ENCODE measurements at regions not wholly inside any gene's neighbourhood (a gene's known extent, or its start where the extent isn't known, plus 50 kb on each side); places are given as distances from the start of the nearest gene placed in this dataset.

DNA sequence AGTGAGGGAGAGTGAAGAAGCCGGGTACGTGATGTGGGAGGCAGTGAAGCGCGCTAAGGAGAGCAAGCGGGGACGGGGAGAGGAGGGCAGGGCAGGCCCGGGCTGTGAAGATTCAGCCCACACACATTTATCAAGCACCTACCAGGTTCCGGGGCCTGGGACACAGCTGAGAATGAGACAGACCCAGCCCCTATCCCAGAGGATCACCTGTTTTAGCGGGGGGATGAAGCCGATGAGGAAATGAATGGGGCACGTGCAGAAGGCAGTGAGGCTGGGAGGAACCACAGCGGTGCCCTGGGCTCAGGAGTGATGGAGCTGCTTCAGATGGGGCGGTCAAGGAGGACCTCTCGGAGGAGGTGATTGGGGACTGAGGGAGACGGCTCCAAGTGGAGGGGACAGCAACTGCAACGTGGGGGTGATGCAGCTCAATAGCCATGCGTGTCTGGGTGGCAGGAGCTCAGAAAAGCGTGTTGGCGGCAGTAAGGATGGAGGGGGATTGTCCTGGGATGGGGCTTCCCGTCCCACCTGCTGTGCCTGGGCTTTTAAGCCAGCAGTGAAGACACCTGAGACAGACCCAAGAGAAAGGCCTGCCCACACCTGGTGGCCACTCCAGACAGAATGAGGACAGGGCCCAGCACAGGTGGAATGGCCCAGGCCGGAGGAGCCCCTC lies 77.5 kb upstream of the UNC5A start:
- intact Hi-C loops (cut with DNase I), result no loop called here
- ATAC-seq (no peak), DNase-seq (ENCODE audit: low spot score) (peak; percentile 45)

DNA sequence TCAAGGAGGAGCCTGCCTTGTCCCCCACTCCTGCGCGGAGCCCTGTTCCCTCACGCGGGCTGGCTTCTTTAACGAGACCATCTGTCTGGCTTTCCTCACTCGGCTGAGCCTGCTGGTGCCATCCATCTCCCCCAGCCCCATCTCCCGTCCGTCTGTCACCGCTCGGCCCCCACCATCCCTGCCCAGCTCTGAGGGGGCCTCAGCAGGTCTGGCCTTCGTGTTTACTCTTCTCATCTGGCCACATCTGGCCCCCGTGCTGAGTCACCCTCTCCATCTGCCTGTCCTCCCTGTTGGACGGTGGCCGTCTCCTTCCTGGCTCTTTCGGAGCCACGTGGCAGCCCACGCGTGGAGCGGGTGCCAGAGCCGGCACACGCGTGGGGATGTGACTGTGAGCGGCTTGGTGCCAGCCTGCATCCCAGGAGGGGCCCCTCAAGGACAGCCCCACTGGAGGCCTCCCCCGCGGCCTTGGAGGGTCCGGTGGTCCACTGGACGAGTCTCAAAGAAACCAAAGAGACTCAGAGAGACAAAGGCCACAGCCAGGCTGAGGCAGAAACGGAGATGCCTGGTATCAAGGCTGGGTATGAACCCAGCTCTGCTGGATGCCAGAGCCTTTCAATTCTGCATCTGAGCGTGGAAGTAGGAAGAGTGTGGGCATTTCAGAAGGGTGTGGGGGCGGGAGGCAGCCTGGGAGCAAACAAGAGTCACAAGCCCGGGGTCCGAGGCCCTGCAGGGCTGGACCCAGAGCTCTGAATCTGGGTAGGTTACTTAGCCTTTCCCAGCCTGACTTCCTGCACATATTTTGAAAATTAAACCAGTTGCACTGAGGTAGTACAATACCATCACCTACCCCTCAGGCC lies 76.7 kb upstream of the UNC5A start:
- ATAC-seq (no peak), DNase-seq (ENCODE audit: low spot score) (peak; percentile 40)
- intact Hi-C loops (cut with DNase I), result no loop called here

DNA sequence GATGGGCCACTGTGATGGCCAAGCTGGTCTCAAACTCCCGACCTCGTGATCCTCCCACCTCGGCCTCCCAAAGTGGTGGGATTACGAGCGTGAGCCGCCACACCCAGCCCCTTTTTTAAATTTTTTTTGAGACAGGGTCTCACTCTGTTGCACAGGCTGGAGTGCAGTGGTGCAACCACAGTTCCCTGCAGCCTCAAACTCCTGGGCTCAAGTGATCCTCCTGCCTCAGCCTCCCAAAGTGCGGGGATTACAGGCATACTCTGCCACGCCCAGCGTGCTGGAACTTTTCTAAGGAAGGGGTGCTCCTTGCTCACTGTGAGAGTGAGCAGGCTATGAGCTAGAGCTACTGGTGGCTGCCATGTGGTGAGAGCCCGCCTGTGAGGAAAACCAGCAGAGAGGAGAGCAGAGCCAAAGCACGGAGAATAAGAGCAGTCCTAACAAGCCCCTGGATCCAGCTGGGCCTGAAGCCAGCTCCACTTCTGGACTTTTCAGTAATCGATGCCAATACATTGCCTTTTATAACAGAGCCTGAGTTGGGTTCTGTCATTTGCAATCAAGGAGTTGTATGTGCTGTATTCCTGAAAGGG lies 75.5 kb upstream of the UNC5A start:
- DNase-seq (ENCODE audit: low spot score) (peak; percentile 27), ATAC-seq (no peak)
- intact Hi-C loops (cut with DNase I), result no loop called here

DNA sequence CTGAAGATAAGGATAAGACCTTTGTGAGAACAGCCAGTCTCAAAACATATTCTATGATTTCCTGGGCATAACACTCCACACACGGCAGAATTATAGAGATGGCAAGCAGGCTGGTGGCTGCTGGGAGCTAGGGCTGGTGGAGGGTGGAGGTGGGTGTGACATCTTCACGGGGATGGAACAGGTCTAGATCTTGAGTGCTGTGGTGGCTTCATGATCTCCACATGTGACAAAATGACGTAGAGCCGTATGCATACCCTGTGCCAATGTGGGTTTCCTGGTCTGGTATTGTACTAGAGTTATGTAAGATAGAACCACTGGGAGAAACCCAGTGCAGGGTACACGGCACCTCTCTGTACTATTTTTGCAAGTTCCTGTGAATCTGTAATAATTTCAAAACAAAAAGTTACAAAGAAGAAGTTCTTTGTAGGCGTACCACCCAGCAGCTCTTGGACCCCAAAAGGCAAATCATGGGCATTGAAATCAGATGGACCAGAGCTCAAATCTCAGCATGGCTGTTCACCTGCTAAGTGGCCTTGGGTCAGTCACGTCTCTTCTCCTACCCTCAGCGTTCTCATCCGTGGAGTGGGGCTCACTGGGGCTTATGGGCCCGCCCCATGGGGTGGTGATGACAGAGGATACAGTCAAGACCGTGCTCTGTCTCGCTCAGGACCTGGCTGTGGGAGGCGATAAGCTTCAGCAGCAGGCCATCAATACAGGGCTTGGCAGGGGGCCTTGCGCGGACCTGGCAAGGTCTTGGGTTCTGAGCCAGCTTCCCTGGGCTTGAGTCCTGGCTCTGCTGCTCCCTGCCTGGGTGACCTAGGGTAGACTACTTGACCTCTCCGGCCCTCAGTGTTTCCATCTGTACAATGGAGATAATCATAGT lies 74.7 kb upstream of the UNC5A start:
- intact Hi-C loops (cut with DNase I), result no loop called here
- ATAC-seq, result no peak
- peak; percentile 34 for DNase-seq (ENCODE audit: low spot score)

DNA sequence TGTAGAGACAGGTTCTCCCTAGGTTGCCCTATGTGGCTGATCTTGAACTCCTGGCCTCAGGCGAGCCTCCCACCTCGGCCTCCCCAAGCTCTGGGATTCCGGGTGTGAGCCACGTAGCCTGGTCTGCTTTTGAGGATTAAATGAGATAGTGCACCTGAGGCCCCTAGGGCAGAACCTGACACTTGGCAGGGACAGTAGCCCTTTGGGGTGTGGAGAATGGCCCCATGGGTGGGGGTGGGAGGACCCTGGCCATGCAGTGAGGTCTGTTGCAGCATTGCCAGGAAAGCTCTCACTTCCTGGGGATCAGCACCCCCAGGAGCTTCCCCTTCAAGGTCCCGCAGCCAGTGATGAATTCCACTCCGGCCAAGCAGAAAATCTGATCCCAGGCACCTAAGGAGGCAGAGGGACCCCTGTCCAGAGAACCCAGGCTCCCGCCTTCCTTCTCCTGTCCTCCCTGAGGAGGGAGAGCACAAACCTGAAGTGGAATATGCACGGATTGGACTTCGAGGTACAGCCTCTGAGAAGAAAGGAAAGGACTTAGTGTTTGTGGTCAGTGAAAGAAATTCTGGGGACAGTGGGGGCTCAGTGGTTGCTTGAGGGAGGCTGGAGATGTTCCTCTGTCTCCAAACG lies 73.9 kb upstream of the UNC5A start:
- DNase-seq (ENCODE audit: low spot score) (peak; percentile 39), ATAC-seq (no peak)

DNA sequence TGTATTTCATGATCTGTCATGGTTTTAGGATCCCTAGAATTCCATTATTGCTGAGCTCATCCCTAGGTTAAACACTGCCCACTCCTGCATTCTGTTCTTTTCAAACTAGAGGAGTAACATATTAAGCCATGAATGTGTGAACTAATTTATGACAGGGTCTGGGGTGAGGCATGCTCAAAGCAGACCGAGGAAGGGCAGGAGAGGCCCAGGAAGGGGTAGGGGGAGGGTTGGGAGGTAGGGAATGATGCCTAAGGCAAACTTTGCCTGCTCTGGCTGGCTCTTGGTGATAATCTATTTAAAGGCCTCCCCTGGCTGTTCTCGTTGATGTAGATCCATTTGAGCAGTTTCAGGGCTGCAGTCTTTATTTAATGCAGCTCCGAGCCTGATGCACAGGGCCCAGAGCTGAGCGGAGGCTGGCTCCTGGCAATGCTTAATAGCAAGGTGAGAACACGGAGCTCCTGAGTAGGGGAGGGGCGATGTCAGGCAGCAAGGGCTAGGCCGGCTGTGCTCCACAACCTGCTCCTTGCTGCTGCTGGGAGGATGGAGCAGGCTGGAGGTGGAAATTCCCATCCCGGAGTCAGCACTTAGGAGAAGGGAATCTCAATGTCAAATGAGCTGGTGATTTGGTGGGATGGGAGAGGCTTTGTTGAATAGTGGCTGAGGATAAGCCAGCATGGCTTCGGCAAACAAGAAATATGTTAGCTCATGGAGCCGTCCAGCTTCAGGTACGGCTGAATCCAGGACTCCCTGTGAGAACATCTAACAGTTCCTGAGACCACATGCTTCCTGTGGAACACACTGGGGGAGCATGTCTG lies 73.2 kb upstream of the UNC5A start:
- intact Hi-C loops (cut with DNase I), result no loop called here
- ATAC-seq (no peak), DNase-seq (ENCODE audit: low spot score) (peak; percentile 7)

More for the DNA sequence above, 73.9 kb upstream of the UNC5A start:
- intact Hi-C loops (cut with DNase I), result no loop called here

DNA sequence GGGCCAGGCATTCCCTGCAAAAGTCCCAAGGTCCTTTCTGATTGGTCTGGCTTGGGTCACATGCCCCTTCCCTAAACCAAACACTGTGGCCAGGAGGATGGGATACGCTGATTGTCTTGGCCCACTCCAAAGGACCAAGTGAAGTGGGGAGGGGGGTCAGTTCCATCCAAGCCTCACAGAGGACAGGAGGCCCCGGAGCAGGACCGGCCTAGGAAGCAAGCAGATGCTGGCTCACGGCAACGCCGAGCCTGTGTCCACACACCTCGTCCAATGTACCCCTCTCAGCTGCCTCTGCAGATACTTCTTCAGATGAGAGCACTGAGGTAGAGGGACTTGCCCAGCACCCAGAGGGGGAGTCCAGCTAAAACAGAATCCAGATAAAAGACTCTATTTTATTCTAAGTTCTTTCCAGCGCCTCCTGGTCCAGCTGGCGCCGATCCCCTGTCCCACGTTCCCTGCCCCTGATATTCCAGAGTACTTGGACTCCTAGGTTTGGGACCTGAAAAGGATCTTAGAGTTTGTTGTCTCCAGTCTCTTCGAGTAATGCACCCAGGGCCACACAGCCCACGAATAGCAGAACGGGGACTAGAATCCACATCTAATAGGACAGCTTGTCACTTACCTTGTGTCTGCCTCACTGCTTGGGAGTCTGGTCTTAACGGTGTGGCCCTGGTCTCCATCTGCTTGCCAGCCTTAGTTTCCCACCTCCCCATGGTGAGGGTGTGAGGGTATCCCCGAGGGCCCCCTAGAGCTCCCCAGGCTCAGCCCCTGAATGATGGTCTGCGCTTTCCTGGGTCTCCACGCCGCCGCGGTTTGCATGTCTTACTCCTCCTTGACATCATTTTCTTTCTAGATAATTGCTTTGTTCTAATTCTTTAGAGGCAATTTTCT lies 72.4 kb upstream of the UNC5A start:
- intact Hi-C loops (cut with DNase I), result no loop called here
- DNase-seq (ENCODE audit: low spot score), result peak; percentile 32
- no peak for ATAC-seq

DNA sequence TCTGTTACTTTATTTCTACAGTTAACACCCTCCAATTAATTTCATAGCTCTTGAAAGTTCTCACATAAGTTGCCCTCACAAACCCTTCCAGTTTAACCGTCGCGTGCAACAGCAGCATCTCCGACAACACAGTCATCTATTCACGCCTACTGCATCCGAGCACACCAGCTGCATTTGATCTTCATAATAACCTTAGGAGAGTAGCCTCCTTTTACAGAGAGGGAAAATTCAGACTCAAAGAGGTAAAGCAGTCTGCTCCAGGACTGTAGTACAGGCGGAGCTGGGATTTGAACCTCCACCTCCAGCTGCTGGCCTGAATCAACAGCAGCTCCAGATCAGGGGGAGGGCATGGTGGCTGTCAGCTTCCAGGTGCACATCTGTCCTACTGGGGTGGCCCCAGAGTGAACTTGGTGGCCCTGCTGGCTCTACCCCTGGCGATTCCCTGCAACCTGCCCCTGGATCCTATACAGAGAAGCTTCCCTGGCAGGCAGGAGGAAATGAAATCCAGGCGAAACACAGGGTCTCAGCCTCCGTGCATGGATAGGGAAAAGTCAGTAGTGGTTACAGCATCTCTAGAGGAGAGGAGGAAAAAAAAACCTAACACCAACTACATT lies 71.6 kb upstream of the UNC5A start:
- intact Hi-C loops (cut with DNase I), result no loop called here
- ATAC-seq, result no peak
- DNase-seq (ENCODE audit: low spot score), result peak; percentile 51

DNA sequence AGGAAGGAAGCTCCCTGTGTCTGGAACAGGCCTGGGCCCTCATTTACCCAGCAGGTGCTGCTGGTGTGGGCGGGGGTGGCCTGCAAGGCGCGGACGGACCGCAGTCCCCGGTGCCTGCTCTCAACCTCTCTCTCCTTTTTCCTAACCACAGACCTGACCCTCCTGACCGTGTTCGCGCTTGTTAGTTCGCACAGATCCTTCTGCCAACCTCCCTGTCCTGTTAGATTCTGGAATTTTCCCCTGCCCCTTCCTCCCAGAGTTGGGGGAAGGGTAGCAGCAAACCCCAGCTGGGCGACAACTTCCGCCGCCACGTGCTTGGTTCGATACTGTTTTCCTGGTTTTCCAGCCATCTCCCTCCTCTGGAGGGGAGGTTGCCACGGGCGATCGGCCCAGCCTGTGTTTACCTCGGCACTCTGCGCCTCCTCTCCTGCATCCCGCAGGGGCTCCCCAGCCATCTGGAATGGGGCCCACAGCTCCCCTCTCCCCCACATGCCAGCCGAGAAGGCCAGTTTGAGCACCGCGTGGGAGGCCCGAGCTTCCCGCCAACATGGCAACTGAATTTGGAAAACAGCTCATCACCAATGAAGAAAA lies 70.8 kb upstream of the UNC5A start:
- DNase-seq (ENCODE audit: low spot score), result peak; percentile 47
- intact Hi-C loops (cut with DNase I), result no loop called here
- ATAC-seq, result no peak

DNA sequence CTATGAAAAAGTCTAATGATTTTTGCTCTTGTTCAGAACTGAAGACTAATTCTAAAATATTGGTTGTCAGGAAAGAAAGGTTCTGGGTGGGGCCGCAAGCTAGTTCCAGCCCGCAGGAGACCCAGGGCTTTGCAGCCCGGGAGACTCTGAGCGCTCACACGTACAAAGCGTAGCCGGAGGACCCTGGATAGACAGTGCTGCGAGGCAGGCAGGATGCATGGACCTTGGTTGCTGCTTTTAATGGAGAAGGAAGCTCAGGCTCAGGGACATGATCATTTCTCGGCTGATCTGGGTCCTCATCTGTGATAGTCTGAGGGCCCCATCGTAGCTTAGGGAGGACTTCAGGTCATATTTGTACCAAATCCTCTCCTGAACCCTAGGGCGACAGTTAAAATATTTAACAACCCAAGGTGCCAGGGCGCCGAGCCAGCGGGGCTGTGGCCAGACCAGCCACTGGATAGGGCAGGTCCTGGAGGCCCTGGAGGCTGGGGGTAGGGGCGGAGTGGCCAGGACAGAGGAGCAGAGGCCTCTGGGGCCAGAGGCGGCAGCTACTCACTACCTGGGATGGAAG lies 70.1 kb upstream of the UNC5A start:
- no peak for ATAC-seq
- intact Hi-C loops (cut with DNase I), result no loop called here
- DNase-seq (ENCODE audit: low spot score), result peak; percentile 55

DNA sequence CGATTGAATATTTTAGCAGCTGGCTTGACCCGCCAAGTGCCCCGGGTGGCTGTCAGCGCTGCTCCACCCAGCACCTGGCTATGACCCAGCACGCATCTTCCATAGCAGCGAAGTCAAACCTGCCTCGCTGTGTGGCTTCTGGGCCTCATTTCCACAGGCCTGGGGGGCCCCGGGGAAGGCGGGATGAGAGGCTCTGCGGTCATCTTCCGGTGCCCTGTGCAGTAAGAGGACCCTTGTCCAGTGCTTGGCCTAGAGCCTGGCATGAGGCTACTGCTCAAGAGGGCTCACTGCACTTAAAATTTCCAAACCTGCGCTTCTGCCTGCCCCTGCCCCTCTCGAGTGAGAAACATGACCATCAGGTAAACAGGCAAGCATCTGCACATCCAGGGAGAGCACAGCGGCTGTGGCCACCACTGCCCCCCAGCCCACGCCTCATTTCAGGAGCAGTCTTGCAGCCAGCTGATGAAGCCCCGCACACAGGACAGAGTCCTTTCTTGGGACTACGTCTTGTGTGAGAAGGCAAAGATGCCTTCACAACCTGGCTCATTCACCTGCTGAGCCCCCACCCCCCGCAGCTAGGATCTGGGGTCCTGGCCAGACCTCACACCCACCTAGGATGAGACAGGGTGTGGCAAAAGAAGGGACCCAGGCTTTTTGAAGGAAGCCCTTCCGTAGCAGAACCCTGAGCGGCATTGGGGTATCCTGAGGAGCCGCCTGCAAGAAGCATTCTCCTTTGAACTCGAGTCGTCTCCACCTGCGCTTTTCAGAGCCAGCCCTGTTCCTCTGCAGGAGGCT lies 69.5 kb upstream of the UNC5A start:
- no peak for ATAC-seq
- peak; percentile 41 for DNase-seq (ENCODE audit: low spot score)
- intact Hi-C loops (cut with DNase I), result no loop called here

DNA sequence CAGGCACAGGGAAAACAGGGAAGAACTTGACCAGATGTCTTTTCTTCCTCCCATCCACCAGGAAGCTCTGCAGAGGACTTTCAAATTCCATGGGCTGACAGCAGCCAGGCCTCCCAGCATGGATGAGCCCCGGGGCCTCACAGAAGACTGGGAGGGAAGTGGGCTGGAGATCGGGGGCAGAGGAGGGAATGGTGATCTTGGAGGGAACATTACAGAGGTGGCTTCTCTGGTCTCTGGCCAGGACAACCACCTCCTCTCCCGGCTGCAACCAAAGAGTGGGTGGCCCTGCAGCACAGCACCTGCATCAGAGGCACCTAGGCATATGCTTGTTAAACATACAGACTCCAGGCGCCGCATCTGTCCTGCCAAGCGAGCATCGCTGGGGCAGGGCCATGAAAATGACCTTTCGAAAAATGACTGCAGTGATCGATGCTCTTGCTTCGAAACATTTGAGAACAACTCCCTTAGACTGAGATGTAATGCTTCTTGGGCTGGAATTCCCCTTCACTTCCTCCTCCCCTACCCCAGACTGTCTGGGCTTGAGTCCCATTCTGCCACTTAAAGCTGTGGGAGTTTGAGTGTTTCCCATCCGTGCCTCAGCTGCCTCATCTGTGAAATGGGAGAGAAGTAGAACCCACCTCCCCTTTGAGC lies 68.7 kb upstream of the UNC5A start:
- ATAC-seq (no peak), DNase-seq (ENCODE audit: low spot score) (peak; percentile 14)
- intact Hi-C loops (cut with DNase I), result no loop called here

DNA sequence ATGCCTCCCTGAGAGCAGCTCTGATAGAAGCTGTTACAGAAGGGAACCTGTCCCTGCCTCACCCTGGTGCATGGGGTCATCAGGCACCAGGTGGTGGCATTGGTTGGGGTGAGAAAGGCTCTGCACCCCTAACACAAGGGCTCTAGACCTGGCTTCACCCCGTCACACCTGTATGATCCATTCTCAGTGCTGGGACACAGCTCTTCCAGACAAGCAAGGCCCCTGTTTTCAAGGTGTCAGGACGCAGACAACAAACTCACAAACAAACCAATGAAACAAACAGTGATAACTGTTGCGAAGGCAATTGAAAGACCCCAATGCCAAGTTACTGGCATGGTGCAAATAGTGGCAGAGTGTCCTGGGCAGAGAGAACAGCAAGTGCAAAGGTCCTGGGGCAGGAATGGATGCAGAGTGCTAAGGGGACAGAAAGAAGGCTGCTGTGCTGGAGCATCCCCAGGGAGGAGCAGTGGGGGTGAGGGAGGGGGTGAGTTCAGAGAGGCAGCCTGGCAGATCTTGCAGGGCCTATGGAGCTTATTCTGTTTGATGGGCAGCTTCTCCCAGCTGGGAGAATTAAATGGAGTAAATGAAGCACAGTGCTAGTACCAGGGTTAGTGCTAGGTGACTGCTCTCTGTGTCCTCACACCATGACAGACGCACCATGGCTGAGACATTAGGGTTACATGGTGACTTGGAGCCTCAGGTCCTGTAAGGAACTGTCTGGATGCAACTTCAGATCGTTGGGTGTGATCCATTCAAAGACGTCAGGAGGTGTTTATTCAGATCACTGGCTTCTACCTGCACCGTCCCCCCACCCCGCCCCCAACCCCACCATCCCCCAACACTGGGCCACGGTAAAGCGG lies 67.9 kb upstream of the UNC5A start:
- intact Hi-C loops (cut with DNase I), result no loop called here
- ATAC-seq, result no peak
- peak; percentile 5 for DNase-seq (ENCODE audit: low spot score)
